GM12865 (cell line): ENCODE measurements at regions not wholly inside any gene's neighbourhood (a gene's known extent, or its start where the extent isn't known, plus 50 kb on each side); places are given as distances from the start of the nearest gene placed in this dataset.

Experiments used
- DNase-seq: peaks from one replicate; pipeline ENCODE4 v3.0.0; 2010; ENCODE audit warnings: low read depth
- H3K4me3 ChIP-seq: 2 replicates; pipeline ENCODE4 v1.5.1; 2011; ENCODE audit warnings: mild to moderate bottlenecking, low read depth, low read length, control low read depth
- TF ChIP-seq, protein P1 (sequence below): IDR thresholded peaks from 2 replicates; pipeline ENCODE4 v1.5.1; 2011; ENCODE audit warnings: low read length, control low read depth, low read depth, inconsistent platforms; ENCODE audit not compliant: insufficient read depth; ENCODE audit errors: missing control alignments

DNA sequence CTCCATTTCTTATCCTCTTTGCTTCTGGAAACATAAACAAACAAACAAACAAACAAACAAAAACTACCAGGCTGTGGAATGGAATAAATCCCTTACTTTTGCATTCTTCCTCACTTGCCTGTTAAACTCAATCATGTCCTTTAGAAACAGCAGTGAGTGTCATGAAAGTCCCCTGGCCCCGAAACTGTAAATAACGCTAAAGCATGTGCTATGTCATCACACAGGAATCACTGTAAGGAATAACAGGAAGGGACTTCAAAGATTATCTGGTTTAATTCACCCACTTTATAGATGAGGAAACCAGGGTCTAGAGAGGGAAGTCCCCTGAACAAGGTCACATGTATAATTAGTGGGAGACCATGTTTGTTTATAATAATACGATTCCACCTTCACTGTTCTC is 159.4 kb upstream of the MEOX2 start:
- TF ChIP-seq, protein P1, sequence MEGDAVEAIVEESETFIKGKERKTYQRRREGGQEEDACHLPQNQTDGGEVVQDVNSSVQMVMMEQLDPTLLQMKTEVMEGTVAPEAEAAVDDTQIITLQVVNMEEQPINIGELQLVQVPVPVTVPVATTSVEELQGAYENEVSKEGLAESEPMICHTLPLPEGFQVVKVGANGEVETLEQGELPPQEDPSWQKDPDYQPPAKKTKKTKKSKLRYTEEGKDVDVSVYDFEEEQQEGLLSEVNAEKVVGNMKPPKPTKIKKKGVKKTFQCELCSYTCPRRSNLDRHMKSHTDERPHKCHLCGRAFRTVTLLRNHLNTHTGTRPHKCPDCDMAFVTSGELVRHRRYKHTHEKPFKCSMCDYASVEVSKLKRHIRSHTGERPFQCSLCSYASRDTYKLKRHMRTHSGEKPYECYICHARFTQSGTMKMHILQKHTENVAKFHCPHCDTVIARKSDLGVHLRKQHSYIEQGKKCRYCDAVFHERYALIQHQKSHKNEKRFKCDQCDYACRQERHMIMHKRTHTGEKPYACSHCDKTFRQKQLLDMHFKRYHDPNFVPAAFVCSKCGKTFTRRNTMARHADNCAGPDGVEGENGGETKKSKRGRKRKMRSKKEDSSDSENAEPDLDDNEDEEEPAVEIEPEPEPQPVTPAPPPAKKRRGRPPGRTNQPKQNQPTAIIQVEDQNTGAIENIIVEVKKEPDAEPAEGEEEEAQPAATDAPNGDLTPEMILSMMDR, result no peak
- no peak overlapping the region for H3K4me3 ChIP-seq
- DNase-seq, result no peak

DNA sequence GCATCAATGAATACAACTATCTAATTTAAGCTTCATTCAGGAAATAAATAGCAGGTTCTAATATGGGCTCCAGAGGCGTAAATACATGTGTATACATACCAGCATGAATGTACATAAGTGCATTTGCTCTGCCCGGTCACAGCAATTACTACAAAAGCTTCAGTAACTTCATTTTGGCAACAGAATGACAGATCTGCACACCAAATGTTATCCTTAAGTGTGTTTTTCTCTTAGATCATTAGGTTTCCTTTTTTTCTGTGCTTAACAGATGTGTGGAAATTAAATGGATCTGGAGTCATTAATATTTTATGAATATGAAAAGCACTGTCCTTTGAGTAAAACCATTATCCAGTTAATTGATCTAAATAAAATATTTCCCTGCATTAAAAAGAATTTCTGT is 159.0 kb upstream of the MEOX2 start:
- TF ChIP-seq, protein P1, result no peak
- no peak overlapping the region for H3K4me3 ChIP-seq
- DNase-seq, result no peak

DNA sequence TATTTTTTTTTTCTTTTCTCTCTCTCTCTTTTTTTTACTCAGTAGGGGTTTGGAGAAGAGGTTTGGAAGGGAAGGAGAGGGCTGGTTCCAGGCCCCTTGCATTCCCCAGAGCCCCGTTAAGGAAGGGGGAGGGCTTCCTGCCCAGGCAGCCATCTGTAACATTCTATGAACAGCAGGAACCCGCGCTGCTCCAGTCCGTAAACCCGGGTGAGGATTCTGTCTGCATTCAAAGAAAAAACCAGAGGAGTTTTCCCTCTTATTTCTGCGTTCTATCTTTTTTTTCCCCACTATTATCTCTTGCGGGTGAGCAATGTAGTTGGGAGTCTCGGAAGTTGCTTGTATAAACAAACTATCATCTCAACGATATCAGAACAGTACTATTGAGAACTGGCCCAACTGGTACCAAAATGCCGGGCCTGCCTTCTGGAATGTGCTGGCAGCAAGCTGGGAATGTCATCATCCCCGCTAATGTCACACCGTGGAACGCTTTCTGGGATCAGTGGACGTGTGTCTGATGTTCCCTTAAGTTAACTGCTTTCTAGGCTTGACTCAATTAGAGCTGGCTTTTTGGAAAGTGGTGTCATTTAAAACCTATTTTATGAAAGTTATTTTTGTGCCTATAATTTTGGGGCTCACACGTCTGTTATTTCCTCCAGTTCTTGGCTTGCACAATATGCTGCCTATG is 153.1 kb upstream of the MEOX2 start:
- TF ChIP-seq, protein P1, result no peak
- DNase-seq, result no peak
- no peak overlapping the region for H3K4me3 ChIP-seq

DNA sequence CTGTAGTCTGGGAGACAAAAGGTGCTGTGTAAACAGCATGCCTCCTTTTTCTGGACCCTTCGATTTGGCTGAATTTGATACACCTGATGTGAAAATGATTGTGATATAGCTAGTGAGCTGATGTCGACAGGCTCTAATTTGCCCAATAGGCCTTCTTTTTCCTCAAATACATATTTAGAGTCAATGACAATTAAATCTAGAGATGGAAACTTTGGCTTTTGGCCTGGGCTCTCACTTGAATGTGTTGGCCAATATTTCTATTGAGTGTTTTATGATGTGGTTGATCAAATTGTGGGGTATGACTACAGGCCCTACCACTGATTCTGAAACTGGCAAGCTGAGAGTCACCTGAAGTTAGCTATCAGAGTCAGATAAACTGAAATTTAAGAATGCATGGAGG is 151.8 kb upstream of the MEOX2 start:
- H3K4me3 ChIP-seq, result no peak overlapping the region
- no peak for DNase-seq
- TF ChIP-seq, protein P1, result no peak

DNA sequence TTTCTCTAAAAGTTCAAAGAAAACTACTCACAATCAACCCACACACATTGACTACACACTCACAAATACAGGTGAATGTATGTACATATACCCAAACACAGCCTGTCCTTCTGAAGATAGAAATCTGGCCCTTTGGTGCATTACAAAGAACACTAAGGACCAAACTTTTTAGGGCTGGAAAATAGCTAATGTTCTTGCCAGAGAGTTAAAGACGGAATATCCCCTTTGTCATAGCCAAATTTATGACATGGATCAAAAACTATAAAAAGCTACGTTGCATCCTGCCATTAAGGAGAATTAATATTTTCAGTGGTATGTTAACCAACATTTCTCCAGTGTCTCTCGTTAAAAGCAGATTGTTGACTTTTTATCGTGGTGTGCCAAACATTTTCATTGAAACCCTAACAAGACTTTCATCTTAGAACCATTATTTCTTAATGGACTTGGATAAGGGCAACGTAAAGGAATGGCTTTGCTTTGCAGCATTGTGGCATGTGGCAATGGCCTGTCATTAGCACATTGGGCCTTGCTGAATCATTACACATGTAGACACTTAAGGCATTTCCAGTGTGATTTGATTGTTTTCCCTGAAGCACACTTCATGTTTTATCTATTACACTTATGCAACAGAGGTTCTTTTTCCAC is 150.9 kb upstream of the MEOX2 start:
- TF ChIP-seq, protein P1, result no peak
- DNase-seq, result no peak

DNA sequence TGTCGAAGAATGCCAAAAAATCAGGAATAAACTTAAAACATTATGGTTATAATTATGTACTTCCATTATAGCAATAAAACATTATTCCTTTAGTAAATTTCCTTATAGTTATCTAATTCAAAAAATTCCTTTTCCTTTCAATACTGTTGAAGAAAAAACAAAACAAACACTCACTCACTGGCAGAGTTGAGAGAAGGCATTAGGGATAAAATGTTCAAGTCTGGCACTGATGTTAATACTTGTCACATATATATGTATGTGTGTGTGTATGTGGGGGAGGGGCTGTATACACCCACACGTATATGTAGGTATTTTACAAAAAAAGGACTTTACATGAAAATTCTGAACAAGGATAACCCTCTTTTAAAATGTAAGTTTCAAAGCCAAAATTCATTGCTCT is 150.2 kb upstream of the MEOX2 start:
- TF ChIP-seq, protein P1, result no peak
- DNase-seq, result no peak

More for the DNA sequence above, 150.9 kb upstream of the MEOX2 start:
- no peak overlapping the region for H3K4me3 ChIP-seq

More for the DNA sequence above, 150.2 kb upstream of the MEOX2 start:
- no peak overlapping the region for H3K4me3 ChIP-seq
